Inferior parietal cortex (tissue), 1 donor: ENCODE measurements at regions not wholly inside any gene's neighbourhood (a gene's known extent, or its start where the extent isn't known, plus 50 kb on each side); places are given as distances from the start of the nearest gene placed in this dataset.
"Not testable (repeated sequence)": the region's sequence is repeated elsewhere in the genome, so short reads cannot be mapped to it uniquely, and the experiment has no call there.

ENCODE experiments used
- DNase-seq: peaks from one replicate; pipeline ENCODE4 v3.0.0-alpha.2; 2016; ENCODE audit errors: extremely low spot score

DNA sequence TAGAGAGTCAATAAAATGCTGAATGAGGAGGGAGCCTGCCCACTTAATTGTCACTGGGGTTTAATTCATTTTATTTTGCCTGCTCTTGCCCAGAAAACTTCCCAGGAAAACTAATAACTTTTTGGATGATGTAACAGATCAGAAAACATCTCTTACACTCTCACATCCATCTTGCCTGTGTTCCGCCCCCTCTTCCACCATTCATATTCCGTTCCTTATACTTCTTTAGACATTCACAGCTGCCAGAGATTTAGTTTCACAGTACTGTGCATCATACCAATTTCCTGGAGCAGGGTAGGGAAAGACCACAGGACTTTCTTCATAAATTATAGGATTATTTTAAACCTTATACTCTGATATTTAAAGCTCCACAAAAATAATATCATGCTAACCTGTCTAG, 776.1 kb upstream of the SOX11 start:
- no peak for DNase-seq

DNA sequence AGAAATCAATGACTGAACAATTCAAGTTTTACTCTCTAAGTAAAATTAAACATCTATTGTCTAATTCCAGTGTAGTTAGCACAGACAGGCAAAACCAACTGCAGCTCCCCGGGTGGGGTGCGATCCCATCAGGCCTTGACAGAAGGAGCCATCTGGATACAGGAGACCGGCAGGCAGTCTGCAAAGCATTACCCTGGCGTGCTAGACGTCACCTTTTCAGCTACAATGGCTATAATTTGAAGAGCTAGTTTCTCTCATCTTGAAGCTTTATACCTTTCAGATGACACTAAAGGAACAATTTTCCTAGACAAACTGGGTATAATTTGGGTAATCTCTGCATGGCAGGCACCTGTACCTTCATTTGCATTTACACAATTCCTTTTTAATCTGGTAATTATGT, 761.5 kb upstream of the SOX11 start:
- no peak for DNase-seq

DNA sequence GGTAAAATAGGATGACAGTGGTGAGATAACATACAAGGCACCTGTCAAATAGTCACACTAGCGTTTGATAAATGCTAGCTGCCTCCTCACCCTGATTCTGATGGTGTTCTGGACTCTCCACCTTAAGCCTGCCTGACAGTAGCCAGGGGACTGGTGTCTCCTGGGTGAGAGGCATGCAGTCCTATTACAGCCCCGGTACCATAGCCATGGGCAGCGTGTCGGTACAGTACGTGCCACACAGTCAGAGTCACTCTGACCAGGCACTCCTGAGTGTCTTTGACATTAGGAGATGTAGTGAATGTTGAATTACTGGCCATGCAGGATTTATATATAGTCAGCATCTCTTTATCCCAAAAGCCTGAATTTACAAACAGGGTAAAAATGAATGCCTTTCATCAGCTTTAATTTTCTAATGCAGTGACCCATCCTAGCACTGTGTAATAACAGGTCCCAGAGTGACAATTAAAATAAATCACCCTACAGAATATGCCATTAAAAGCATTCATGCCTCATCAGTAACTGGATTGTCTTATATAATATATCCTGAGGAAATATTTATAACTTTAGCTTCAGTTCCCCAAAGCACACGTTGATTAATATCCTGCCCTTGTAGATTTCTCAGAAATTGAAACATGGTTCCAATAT, 760.3 kb upstream of the SOX11 start:
- no peak for DNase-seq

DNA sequence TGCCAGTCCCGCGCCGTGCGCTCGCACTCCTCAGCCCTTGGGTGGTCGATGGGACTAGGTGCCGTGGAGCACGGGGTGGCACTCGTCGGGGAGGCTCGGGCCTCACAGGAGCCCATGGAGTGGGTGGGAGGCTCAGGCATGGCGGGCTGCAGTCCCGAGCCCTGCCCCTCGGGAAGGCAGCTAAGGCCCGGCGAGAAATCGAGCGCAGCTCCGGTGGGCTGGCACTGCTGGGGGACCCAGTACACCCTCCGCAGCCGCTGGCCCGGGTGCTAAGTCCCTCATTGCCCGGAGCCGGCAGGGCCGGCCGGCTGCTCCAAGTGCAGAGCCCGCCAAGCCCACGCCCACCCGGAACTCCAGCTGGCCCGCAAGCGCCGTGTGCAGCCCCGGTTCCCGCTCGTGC, 756.9 kb upstream of the SOX11 start:
- DNase-seq: not testable (repeated sequence)

DNA sequence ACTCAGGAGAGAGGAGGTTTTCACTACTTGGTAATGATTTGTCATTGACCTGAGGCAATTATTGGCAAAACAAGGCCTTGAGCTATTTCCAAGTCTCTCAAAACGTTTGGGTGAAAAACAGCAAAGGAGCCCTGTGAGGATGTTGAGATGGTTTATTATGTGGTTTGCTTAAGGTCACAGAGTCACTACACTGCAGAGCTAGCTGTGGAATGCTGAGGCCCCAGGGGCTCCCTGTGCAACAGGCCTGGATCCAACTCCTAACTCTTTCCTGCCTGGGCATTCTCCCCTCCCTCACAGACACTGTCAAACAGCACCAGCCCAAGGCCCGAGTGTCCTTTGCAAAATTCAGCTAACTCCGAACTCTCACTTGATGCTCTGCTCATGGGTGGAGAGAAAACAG, 754.6 kb upstream of the SOX11 start:
- DNase-seq: no peak

DNA sequence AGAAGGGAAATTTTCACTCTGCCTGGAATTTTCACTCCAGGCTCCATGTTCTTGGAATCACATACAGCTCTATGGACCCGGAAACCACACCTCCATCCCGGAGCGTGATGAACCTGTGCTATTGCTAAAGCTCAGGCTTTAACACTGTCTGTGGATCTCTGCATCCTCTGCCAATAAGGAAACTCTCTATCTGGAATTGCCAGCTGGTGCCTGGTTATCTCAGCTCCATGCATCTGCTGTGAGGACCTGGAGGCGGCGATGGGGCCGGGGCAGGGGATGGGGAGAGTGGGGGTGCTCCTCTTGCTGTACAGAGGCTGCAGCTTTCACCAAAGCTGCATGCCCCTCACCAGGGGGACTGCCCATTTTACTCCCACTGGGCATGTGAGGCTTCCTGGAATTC, 754.0 kb upstream of the SOX11 start:
- no peak for DNase-seq

DNA sequence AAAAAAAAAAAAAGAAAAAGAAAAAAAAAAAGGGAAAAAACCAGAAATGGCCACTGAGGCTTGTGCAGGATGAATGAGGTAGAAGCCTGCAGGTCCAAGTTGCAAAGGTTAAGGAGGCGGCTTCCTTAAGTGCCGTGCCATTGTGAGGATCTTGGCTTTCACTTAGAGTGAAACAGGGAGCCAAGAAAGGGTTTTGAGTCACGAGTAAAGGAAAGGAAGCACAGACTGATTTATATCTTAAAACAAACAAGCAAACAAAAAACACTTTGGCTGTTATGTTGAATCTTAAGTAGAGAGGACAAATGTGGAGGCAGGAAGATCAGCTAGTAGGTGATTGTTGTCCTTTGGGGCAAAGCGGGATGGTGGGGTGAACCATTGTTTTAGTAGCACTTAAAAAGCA, 749.7 kb upstream of the SOX11 start:
- no peak for DNase-seq

DNA sequence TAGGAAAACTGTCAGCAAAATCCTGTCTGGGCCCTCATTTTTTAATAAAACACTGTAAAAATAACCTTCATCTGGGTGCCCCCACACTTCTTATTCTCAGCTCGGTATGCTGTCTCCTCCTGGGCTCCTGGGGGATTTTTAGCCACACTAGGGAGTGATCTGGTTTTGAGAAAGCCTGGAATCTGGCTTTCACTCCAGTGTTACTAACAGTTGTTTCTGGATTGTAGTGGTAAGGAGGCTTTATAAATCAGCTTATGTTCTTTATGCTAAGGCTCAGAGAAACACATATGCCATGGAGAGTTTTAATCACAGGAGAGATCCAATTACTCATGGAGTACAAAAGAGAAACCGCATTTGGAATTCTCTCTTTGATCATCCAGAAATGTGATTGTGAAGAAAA, 744.3 kb upstream of the SOX11 start:
- DNase-seq: no peak

DNA sequence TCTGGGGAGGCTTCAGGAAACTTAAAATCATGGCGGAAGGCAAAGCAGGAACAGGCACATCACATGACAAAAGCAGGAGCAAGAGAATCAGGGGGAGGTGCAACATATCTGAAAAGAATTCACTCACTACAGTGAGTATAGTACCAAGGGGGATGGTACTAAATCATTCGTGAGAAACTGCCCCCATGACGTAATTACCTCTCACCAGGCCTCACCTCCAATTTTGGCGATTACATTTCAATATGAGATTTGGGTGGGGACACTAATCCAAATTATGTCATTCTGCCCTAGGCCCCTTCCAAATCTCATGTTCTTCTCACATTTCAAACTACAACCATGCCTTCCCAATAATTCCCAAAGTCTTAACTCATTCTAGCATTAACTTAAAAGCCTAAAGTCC, 740.8 kb upstream of the SOX11 start:
- no peak for DNase-seq

DNA sequence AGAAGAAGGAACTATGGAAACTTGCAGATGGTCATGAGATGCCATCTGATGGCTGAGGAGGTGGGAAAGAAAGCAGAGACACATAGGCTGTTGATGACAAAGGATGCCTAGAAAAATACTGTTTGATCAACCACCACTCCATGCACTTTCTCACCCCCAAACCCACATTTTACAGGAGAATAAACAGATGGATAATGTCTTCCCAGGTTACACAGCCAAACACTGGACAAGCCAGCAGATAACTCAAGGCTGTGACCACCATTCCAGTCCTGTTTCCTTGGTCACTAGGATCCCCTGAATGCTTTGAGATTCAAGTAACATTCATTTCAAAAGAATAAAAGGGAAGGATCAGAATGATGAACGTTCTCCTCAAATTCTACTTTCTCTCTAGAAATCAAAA, 733.0 kb upstream of the SOX11 start:
- no peak for DNase-seq

DNA sequence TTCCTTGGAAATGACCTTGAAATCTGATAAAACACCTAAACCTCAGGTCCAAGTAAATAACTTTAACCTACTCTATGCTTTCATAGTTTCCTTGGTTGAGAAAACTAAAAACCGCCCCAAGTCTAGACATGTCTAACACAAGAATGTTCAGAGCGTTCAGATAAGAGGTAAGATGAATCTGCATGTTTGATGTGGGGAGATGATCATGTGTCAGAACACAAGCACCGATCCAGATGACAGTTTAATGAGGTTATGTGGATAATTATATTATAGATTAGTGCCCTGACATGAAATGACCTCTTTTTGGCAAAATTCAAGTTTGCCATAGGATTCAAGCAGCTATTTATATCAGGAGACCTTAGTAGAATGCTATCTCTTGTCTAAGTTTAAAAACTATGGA, 729.8 kb upstream of the SOX11 start:
- DNase-seq: no peak

DNA sequence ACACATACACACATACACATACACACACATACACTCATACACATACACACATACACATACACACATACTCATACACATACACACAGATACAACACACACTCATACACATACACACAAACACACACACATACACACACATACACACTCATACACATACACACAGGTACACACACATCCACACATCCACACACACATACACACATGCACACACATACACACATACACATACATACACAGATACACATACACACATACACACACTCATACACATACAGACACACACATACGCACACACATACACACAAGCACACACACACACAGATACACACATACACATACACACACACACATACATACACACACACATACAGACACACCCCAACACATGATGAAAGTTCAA, 729.1 kb upstream of the SOX11 start:
- DNase-seq: no peak

DNA sequence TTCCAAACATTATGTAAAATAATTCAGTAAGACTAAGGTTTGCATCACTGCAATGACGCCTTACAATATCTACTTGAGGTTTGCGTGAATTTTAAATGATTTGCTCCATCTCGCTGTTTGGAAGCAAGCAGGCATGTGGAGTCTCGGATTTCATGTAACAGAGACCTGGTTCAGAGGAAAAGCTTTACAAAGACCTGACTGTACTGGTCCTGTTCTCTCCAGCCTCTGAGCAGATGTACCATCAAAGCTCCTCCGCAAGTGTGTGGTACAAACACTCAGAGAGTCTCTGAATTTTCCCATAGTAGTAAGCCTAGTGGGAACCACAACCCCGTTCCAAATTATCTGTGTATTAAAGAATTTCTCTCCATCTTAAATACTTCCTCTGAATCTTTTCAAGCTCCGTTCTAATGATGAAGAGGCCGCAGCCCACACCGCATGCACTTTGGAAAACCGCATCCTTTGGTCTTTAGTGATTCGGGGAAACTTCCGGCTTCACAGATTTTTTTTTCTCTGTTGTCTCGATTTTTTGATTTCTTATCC, 728.1 kb upstream of the SOX11 start:
- DNase-seq: no peak

DNA sequence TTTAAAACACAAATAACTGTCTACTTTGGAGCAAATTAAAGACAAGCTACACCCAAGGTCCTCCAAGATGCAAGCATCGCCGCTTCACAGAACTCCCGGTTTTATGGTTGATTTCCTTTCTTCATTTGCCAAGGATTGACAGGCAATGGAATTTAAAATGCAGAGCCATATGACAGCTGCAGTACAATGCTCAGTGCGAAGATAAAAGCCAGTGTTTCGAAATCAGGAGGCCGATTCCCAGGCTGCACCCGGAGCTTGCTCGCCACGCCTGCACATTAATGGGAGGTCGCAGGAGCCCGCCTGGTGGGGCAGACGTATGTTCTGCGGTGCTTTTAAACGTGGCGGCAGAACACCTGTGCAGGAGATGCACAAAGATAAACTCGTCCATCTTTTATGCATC, 727.6 kb upstream of the SOX11 start:
- no peak for DNase-seq

DNA sequence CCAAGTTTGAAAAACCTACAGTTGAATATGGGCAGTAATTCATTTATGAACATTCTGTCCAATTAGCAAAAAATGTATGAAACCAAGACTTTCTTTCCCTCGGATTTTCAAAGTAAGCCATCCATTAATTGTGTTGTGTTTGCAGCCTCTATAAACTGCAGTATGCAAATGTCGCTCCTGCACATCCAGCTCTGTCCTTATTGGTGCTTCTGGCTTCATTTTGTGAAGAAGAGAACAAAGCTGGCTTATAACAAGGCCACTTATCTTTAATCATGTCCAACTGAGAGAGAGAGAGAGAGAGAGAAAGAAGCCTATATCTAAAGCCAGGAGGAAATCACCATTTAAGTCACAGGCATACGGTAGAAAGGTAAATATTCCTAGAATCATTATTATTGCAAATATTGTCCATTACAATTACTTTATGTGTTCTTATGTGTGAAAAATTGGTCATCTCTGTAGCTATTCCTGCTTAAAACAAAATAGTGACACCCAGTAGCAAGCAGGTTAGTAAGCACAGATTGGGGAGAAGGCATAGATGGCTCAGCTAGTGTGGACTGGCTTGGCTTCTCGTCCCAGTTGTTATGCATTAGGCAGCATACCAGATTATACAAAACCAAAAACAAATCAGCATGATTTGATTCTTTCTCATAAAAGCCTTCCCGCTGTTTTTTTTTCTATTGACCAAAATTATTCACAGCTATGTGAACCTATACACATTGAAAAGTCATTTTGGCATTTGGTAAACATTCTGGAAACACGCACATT, 726.4 kb upstream of the SOX11 start:
- DNase-seq: no peak

DNA sequence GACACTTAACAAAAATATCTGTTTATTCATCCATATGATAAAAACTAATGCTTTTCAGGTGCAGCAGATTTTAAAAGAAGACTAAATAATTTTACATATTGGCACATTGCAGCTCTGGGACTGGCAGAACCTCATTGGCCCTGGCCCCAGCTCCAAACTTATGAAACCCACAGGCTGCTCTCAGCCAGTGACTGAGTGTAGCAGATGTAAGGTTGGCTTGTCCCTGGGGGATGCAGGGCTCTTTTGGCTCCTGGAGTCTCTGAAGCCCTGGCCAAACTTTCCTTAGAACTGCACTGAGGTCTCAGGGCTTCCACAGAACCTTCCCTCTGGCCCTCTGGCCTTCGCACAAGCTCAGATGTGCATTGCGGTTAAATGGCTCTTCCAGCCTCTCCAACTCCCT, 725.0 kb upstream of the SOX11 start:
- no peak for DNase-seq

DNA sequence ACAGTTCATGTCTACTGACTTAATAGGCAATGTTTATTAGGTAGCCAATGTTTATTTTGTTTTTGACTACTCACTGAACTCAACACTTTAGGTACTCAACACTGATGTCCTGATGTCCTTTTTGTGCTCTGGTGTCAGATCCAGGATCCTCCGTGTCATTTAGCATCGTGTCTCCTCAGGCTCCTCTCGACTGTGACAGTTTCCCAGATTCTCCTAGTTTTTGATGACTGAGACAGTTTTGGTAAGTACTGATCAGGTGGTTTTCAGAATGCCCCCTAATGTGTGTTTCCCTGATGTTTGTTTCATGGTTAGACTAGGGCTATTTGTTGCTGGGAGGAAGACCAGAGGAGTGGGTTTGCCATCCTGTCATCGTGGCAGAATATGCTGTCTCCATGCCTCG, 719.7 kb upstream of the SOX11 start:
- no peak for DNase-seq

DNA sequence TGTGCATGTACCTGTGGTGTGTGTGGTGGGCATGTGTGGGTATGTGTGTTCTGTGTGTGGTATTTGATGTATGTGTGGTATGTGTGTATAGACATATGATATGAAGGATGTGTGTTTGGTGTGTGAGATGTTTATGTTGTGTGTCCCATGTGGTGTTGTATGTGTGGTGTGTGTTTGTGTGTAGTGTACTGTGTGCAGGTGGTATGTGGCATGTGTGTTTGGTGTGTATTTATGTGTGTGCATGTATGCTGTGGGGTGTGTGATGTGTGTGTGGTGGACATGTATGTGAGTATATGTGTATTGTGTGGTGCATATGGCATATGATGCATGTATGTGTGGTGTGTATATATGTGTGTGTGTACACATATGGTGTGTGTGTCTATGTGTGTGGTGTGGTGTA, 718.8 kb upstream of the SOX11 start:
- DNase-seq: no peak

DNA sequence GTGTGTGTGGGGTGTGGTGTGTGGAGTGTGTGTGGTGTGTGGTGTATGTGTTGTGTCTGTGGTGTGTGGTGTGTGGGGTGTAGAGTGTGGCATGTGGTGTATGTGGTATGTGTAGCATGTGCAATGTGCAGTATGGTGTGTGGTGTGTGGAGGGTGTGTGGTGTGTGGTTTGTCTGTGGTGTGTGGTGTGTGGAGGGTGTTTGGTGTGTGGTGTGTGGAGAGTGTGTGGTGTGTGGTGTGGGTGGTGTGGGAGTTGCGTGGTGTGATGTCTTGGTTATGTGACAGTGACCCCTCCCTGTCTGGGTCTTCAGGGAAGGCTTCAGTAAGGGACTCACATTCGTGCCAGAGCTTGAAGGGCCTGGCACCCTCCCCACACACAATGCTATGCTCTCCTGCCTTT, 718.2 kb upstream of the SOX11 start:
- no peak for DNase-seq

DNA sequence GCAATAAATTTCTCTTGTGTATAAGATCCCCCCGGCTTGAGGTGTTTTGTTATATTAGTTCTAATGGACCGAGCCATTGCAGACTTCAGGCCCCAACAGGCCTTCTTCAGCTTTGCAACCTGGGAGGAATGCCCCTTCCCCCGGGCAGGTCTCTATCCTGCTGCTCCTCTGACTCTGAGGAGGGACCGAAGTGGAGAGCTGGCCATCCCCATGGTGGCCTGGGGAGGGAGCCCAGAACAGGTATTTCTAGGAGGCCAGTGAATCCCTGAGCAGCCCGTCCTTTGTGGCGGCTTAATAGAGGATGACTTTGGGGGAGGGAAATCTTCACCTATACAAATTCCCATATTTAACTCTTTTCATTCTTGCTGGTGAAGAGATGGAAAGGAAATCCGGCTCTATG, 715.8 kb upstream of the SOX11 start:
- DNase-seq: no peak

DNA sequence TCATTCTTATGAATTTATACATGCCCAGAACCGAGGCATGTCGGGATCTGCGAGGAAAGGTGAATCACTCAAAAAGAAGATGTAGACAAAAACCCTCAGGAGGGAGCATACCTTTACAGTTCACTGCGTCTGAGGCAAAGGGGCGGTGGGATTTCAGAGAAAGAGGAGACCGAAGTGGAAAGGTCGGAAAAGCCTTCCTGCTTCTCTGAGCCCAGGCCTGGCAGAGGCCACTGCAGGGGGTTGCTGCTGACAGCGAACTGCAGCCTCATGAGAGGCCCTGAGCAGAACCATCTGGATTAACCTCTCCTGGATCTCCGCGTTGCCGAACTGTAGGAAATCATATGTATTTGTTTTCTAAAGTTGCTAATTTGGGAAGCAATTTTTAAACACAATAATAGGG, 713.1 kb upstream of the SOX11 start:
- DNase-seq: no peak

DNA sequence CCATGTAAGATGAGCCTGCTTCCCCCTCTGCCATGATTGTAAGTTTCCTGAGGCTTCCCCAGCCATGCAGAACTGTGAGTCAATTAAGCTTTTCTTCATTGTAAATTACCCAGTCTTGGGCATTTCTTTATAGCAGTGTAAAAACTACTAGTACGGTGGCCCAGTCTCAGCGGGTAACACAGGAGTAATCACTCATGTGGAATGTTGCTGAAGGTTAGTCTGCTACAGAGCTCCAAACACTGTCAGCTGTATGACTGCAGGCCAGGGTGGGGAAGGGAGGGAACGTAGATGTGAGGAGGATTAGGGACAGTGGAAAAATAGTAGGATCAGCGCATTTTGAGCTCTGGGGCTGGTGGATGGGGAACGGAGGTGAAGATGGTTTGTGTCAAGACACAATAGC, 711.2 kb upstream of the SOX11 start:
- no peak for DNase-seq

DNA sequence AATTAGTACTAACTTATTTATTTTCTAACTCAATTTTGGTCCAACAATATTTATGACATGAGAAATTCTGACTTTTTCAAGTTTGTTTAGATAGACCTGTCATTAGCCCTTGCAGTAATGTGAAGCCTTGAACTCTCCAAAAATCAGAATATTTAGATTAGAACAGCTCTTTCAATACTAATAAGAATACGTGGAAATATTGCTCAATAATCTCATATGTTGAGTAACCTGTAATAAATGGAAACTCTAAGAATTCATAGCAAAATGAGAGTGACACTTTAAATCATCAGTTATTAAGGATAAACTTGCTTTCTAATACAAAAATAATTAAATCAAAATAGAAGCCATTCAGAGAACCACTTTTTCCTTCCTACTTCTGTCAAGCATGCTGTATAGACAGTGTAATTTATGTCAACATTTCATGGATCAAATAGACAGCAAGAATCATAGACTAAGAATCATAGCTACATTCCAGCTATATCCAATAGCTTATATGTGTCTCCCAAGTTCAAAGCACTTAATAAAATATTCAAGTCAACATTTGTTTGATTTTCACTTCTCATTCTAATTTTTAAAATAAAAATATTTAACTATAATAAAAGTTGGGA, 710.3 kb upstream of the SOX11 start:
- no peak for DNase-seq
